Neural cell (in vitro differentiated cells): ENCODE measurements at regions not wholly inside any gene's neighbourhood (a gene's known extent, or its start where the extent isn't known, plus 50 kb on each side); places are given as distances from the start of the nearest gene placed in this dataset.

Source experiments
- H2AFZ ChIP-seq: fragments of 200-600, 300-800 bp; sonication (generic), shearing (Covaris generic); 2 replicates; pipeline ENCODE4 v1.6.0; 2014; ENCODE audit warnings: low read depth, mild to moderate bottlenecking, antibody characterized with exemption, low read length, moderate library complexity
- H3F3A ChIP-seq: fragments of 200-600 bp; shearing (Covaris generic); 2 replicates; pipeline ENCODE4 v1.6.1; 2016; ENCODE audit warnings: mild to moderate bottlenecking, moderate library complexity, mixed read lengths, antibody characterized with exemption, low read length; ENCODE audit not compliant: insufficient read depth, poor library complexity, severe bottlenecking
- H3K27ac ChIP-seq: fragments of 200-600, 300-800 bp; sonication (generic), shearing (Covaris generic); 2 replicates; pipeline ENCODE4 v1.5.1; 2014; ENCODE audit warnings: mild to moderate bottlenecking, low read length, moderate library complexity
- H3K27me3 ChIP-seq: fragments of 300-800, 200-600 bp; sonication (generic), shearing (Covaris generic); 2 replicates; pipeline ENCODE4 v1.6.0; 2014; ENCODE audit warnings: mild to moderate bottlenecking, low read depth, low read length, moderate library complexity; ENCODE audit not compliant: insufficient read depth
- H3K36me3 ChIP-seq: fragments of 300-800, 200-600 bp; sonication (generic), shearing (Covaris generic); 2 replicates; pipeline ENCODE4 v1.5.1; 2014; ENCODE audit warnings: mild to moderate bottlenecking, antibody characterized with exemption, low read length, moderate library complexity; ENCODE audit not compliant: insufficient read depth
- H3K4me2 ChIP-seq: fragments of 300-800, 200-600 bp; sonication (generic), shearing (Covaris generic); 2 replicates; pipeline ENCODE4 v1.6.0; 2014; ENCODE audit warnings: mild to moderate bottlenecking, low read length
- H3K4me3 ChIP-seq: fragments of 300-800, 200-600 bp; sonication (generic), shearing (Covaris generic); 2 replicates; pipeline ENCODE4 v1.5.1; 2014; ENCODE audit warnings: mild to moderate bottlenecking, low read length, moderate library complexity
- H3K79me2 ChIP-seq: fragments of 200-600 bp; shearing (Covaris generic); replicated peaks from 2 replicates; pipeline ENCODE4 v1.6.0; 2014; ENCODE audit warnings: mild to moderate bottlenecking, low read length, moderate library complexity; ENCODE audit not compliant: insufficient read depth
- H3K9ac ChIP-seq: fragments of 300-800, 200-600 bp; sonication (generic), shearing (Covaris generic); 2 replicates; pipeline ENCODE4 v1.6.1; 2016; ENCODE audit warnings: mild to moderate bottlenecking, low read length, mixed read lengths
- H3K9me2 ChIP-seq: fragments of 200-600 bp; shearing (Covaris generic); 2 replicates; pipeline ENCODE4 v1.6.1; 2016; ENCODE audit warnings: mild to moderate bottlenecking, low read length, mixed read lengths; ENCODE audit not compliant: insufficient read depth
- H3K9me3 ChIP-seq: fragments of 200-600, 300-800 bp; sonication (generic), shearing (Covaris generic); 2 replicates; pipeline ENCODE4 v1.6.1; 2016; ENCODE audit warnings: mild to moderate bottlenecking, mixed run types, low read length, moderate library complexity, mixed read lengths
- H4K20me1 ChIP-seq: fragments of 200-600 bp; shearing (Covaris generic); 2 replicates; pipeline ENCODE4 v1.6.1; 2016; ENCODE audit warnings: mild to moderate bottlenecking, mixed run types; ENCODE audit not compliant: insufficient read depth
- CTCF ChIP-seq: fragments of 450-650 bp; IDR thresholded peaks from 2 replicates; pipeline ENCODE4 v1.5.1; 2014; ENCODE audit warnings: antibody characterized with exemption, mild to moderate bottlenecking, moderate library complexity; ENCODE audit not compliant: poor library complexity, severe bottlenecking
- EP300 ChIP-seq: fragments of 450-650 bp; conservative IDR thresholded peaks from 2 replicates; pipeline ENCODE4 v1.6.1; 2014; ENCODE audit warnings: antibody characterized with exemption, mild to moderate bottlenecking, moderate library complexity; ENCODE audit not compliant: poor library complexity, severe bottlenecking
- EZH2 ChIP-seq: fragments of 200-600, 300-800 bp; shearing (Covaris generic), sonication (generic); IDR thresholded peaks from 2 replicates; pipeline ENCODE4 v1.6.1; 2014; ENCODE audit warnings: antibody characterized with exemption, low read length, borderline replicate concordance, mild to moderate bottlenecking; ENCODE audit not compliant: insufficient read depth, poor library complexity, severe bottlenecking
- MXI1 ChIP-seq: fragments of 450-650 bp; conservative IDR thresholded peaks from 2 replicates; pipeline ENCODE4 v1.6.1; 2014; ENCODE audit warnings: antibody characterized with exemption, mild to moderate bottlenecking; ENCODE audit not compliant: poor library complexity, severe bottlenecking
- POLR2AphosphoS5 ChIP-seq: IDR thresholded peaks from 2 replicates; pipeline ENCODE4 v1.6.1; 2012
- RAD21 ChIP-seq: fragments of 450-650 bp; conservative IDR thresholded peaks from 2 replicates; pipeline ENCODE4 v1.6.1; 2014; ENCODE audit warnings: antibody characterized with exemption, mild to moderate bottlenecking, moderate library complexity
- SMC3 ChIP-seq: fragments of 450-650 bp; conservative IDR thresholded peaks from 2 replicates; pipeline ENCODE4 v1.6.1; 2014; ENCODE audit warnings: antibody characterized with exemption, mild to moderate bottlenecking, moderate library complexity; ENCODE audit not compliant: poor library complexity
- TAF1 ChIP-seq: IDR thresholded peaks from 2 replicates; pipeline ENCODE4 v1.6.1; 2012; ENCODE audit warnings: low read depth
- TF ChIP-seq, protein P1 (sequence below): IDR thresholded peaks from 2 replicates; pipeline ENCODE4 v1.6.1; 2012; ENCODE audit warnings: borderline replicate concordance

DNA sequence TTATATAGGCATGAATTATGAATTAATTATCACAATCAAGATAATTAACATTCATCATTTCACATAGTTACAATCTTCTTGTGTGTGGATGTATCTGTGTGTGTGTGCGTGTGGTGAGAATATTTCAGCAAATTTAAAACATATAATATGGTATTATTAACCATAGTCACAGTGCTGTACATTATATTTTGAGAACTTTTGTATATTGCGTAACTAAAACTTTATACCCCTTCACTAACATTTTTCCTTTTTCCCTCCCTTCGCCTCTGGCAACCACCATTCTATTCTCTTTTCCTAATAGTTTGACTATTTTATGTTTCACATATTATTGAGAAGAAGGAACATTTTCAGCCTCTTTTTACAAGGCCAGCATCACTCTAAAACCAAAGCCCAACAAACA is 176.8 kb downstream of the HTR1B start:
- Histone ChIP-seq H2AFZ (no peak overlapping the region), H3K9ac (no peak overlapping the region), H3K79me2 (no peaks in the 10 kb centered on the region), H3K9me2 (no peaks in the 10 kb centered on the region), H3K4me2 (no peak overlapping the region), H3K4me3 (no peak overlapping the region), H4K20me1 (no peaks in the 10 kb centered on the region), H3K27me3 (no peaks in the 10 kb centered on the region), H3F3A (no peaks in the 10 kb centered on the region), H3K9me3 (no peaks in the 10 kb centered on the region), H3K27ac (no peak overlapping the region), H3K36me3 (no peaks in the 10 kb centered on the region)
- TF ChIP-seq RAD21, result no peak
- no peak for TF ChIP-seq TAF1
- no peak for TF ChIP-seq SMC3
- TF ChIP-seq EP300, result no peak
- no peak for TF ChIP-seq POLR2AphosphoS5
- TF ChIP-seq, protein P1, sequence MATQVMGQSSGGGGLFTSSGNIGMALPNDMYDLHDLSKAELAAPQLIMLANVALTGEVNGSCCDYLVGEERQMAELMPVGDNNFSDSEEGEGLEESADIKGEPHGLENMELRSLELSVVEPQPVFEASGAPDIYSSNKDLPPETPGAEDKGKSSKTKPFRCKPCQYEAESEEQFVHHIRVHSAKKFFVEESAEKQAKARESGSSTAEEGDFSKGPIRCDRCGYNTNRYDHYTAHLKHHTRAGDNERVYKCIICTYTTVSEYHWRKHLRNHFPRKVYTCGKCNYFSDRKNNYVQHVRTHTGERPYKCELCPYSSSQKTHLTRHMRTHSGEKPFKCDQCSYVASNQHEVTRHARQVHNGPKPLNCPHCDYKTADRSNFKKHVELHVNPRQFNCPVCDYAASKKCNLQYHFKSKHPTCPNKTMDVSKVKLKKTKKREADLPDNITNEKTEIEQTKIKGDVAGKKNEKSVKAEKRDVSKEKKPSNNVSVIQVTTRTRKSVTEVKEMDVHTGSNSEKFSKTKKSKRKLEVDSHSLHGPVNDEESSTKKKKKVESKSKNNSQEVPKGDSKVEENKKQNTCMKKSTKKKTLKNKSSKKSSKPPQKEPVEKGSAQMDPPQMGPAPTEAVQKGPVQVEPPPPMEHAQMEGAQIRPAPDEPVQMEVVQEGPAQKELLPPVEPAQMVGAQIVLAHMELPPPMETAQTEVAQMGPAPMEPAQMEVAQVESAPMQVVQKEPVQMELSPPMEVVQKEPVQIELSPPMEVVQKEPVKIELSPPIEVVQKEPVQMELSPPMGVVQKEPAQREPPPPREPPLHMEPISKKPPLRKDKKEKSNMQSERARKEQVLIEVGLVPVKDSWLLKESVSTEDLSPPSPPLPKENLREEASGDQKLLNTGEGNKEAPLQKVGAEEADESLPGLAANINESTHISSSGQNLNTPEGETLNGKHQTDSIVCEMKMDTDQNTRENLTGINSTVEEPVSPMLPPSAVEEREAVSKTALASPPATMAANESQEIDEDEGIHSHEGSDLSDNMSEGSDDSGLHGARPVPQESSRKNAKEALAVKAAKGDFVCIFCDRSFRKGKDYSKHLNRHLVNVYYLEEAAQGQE, result no peak
- TF ChIP-seq EZH2, result no peak
- no peak for TF ChIP-seq MXI1
- no peak for TF ChIP-seq CTCF

DNA sequence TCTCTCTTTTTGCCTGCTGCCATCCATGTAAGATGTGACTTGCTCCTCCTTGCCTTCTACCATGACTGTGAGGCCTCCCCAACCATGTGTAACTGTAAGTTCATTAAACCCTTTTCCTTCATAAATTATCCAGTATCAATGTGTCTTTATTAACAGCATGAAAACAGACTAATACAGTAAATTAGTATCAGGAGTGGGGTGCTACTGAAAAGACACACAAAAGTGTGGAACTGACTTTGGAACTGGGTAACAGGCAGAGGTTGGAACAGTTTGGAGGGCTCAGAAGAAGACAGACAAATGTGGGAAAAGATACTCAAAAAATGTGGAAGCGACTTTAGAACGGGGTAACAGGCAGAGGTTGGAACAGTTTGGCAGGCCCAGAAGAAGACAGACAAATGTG is 189.4 kb downstream of the HTR1B start:
- H3K79me2 ChIP-seq, result no peaks in the 10 kb centered on the region
- no peak overlapping the region for H2AFZ ChIP-seq
- H3K9me3 ChIP-seq, result peaks cover 4% of the 10 kb centered on the region
- H3K9ac ChIP-seq, result no peak overlapping the region
- H3F3A ChIP-seq, result no peaks in the 10 kb centered on the region
- H3K36me3 ChIP-seq, result no peaks in the 10 kb centered on the region
- H3K4me3 ChIP-seq, result no peak overlapping the region
- no peak overlapping the region for H3K4me2 ChIP-seq
- no peak overlapping the region for H3K27ac ChIP-seq
- no peaks in the 10 kb centered on the region for H3K9me2 ChIP-seq
- no peaks in the 10 kb centered on the region for H3K27me3 ChIP-seq
- H4K20me1 ChIP-seq, result no peaks in the 10 kb centered on the region
- TF ChIP-seq EZH2, result no peak
- no peak for TF ChIP-seq SMC3
- no peak for TF ChIP-seq EP300
- TF ChIP-seq TAF1, result no peak

DNA sequence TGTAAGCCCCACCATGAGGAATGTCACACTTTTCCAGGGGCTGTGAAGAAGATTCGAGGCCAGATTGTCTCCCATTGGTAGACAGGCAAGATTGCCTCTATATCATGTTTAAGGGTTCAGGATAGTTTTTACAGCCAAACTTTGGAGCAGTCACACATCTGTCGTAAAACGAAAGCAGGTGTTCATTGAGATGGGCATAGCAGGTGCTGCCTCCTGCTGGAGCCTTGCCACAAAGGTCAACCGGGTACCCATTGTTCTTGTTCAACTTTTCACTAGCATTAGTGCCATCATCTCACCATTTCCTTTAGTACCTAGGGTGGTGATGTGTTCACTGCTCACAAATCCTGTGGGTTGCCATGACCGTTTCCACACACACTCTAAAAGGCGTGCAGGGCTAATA is 198.3 kb downstream of the HTR1B start:
- no peak overlapping the region for H3K4me3 ChIP-seq
- H3K36me3 ChIP-seq, result no peaks in the 10 kb centered on the region
- no peaks in the 10 kb centered on the region for H3F3A ChIP-seq
- no peak overlapping the region for H3K4me2 ChIP-seq
- H3K27ac ChIP-seq, result no peak overlapping the region
- no peaks in the 10 kb centered on the region for H3K27me3 ChIP-seq
- H3K9ac ChIP-seq, result no peak overlapping the region
- no peak overlapping the region for H2AFZ ChIP-seq
- TF ChIP-seq EZH2 (no peak), RAD21 (no peak), EP300 (no peak), TAF1 (no peak), MXI1 (no peak), SMC3 (no peak), CTCF (no peak), POLR2AphosphoS5 (no peak)
- TF ChIP-seq, protein P1, result no peak
- no peaks in the 10 kb centered on the region for H3K79me2 ChIP-seq
- no peaks in the 10 kb centered on the region for H4K20me1 ChIP-seq
- H3K9me3 ChIP-seq, result no peaks in the 10 kb centered on the region
- H3K9me2 ChIP-seq, result no peaks in the 10 kb centered on the region
